ENCODE measurements at regions not wholly inside any gene's neighbourhood (a gene's known extent, or its start where the extent isn't known, plus 50 kb on each side); places are given as distances from the start of the nearest gene placed in this dataset.
"Not testable (repeated sequence)": the region's sequence is repeated elsewhere in the genome, so short reads cannot be mapped to it uniquely, and the experiment has no call there.

DNA sequence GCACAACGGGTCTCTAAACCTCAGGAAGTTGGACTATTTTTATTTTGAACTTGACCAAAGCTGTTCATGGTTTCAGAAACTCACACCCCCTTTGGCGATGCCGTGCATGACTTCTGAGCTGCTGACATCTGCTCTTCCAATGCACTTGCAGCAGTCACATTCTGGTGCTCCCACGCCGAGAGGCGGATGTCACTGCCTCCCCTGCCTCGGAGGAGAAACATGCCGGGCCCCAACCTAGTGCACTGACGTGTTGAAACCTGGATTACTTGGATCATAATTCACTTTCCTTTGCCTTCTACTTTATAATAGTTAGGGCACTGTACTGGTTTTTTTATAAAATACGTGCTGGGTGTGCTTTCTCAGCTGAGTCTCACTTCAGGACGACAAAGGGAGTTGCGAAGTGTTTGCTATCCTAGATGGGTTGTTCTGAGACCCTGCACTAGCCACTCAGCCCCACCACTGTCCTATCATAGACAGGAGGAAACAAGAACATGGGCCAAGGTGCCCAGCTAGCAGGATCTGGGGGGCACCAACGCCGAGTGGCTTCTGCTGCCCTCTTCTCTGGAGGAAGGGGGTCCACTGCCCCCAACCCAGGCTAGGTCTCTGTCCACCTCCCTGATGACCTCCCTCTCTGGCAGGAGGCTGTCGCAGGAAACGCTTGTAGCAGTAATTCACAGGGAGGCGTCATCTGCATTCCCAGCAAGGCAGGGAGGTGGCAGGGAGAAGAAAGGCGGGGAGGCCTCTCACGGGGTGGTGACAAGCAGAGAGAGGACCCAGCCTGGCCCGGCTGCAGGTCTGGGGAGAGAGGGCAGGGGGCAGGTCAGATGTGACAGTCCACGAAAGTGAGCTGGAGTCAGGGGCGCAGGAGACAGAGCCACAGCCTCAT is 158.8 kb upstream of the IQSEC1 start:
- H3K36me3 ChIP-seq = no peaks in the 10 kb centered on the region
- intact Hi-C loops (cut with DNase I) = loop anchor here in 1 of 10 donors (2.0 kb wide), 1 partner anchor 33 kb away; no protein-coding TSS in a partner anchor
- H3K9me3 ChIP-seq = no peaks in the 10 kb centered on the region
- 50 to 58% (median 55%) methylated on average over 22 of the region's 22 CpGs for WGBS, 4 donors
- H3K27ac ChIP-seq = no peak overlapping the region
- TF ChIP-seq, protein P1, sequence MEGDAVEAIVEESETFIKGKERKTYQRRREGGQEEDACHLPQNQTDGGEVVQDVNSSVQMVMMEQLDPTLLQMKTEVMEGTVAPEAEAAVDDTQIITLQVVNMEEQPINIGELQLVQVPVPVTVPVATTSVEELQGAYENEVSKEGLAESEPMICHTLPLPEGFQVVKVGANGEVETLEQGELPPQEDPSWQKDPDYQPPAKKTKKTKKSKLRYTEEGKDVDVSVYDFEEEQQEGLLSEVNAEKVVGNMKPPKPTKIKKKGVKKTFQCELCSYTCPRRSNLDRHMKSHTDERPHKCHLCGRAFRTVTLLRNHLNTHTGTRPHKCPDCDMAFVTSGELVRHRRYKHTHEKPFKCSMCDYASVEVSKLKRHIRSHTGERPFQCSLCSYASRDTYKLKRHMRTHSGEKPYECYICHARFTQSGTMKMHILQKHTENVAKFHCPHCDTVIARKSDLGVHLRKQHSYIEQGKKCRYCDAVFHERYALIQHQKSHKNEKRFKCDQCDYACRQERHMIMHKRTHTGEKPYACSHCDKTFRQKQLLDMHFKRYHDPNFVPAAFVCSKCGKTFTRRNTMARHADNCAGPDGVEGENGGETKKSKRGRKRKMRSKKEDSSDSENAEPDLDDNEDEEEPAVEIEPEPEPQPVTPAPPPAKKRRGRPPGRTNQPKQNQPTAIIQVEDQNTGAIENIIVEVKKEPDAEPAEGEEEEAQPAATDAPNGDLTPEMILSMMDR (IDR thresholded peaks at IDR 0.05) = no peak
- ATAC-seq (no peak), DNase-seq (peak in 1 of 5 donors; percentile 28)
- peaks cover 0 to 30% (median 8%) of the 10 kb centered on the region in 12 donors for H3K4me1 ChIP-seq
- peaks cover 0 to 8% (median 0%) of the 10 kb centered on the region in 9 donors for H3K27me3 ChIP-seq
- H3K4me3 ChIP-seq = no peak overlapping the region

GRCh38 chr3:13229273-13229949 is 156.2 kb upstream of the IQSEC1 start:
- peak in 1 of 5 donors; percentile 21 for DNase-seq

DNA sequence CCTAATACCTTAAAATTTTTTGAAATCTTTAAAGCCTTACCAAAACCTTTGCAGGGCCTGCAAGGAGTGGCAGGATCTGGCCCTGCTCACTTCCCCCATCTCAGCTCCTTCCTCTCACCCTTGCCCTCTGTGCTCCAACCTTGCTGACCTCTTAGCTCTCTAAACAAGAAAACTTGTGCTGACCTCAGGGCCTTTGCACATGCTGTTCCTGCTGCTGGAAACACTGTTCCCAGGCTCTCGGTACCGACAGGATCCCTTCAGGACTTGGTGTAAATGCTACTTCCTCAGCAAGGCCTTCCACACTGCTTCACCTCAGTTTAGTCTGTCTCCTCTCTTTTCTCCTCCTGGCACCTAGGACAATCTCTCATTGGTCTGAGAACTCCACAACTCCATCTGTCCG is 155.4 kb upstream of the IQSEC1 start:
- ATAC-seq = no peak
- H3K27ac ChIP-seq = peak overlapping the region in 3 of 12 donors; percentile 0 to 54 (median 43)
- H3K4me1 ChIP-seq = peaks cover 0 to 13% (median 4%) of the 10 kb centered on the region in 12 donors
- DNase-seq = no peak
- WGBS, 4 donors = 86 to 93% (median 92%) methylated on average over 3 of the region's 3 CpGs
- TF ChIP-seq POLR2A (IDR thresholded peaks at IDR 0.05) = no peak
- TF ChIP-seq, protein P1 (IDR thresholded peaks at IDR 0.05) = no peak
- H3K36me3 ChIP-seq = no peaks in the 10 kb centered on the region
- peaks cover 0 to 7% (median 0%) of the 10 kb centered on the region in 9 donors for H3K27me3 ChIP-seq
- H3K9me3 ChIP-seq = no peaks in the 10 kb centered on the region
- H3K4me3 ChIP-seq = no peak overlapping the region
- intact Hi-C loops (cut with DNase I) = loop anchor here in 3 of 10 donors (5.0 to 10.0 kb wide), 2 partner anchors 34 to 56 kb away; no protein-coding TSS in a partner anchor

More at GRCh38 chr3:13229273-13229949, 156.2 kb upstream of the IQSEC1 start:
- TF ChIP-seq, protein P1 (IDR thresholded peaks at IDR 0.05) = peak in 3 of 12 donors; percentile 5 to 18 (median 11)
- no peak for TF ChIP-seq POLR2A (IDR thresholded peaks at IDR 0.05)
- WGBS, 4 donors = 74 to 80% (median 76%) methylated on average over 8 of the region's 8 CpGs
- Histone ChIP-seq H3K27me3 (peaks cover 0 to 7% (median 0%) of the 10 kb centered on the region in 9 donors), H3K27ac (no peak overlapping the region), H3K4me1 (peaks cover 0 to 16% (median 4%) of the 10 kb centered on the region in 12 donors), H3K9me3 (no peaks in the 10 kb centered on the region), H3K4me3 (no peak overlapping the region), H3K36me3 (no peaks in the 10 kb centered on the region)
- intact Hi-C loops (cut with DNase I) = loop anchor here in 3 of 10 donors (5.0 to 10.0 kb wide), 2 partner anchors 33 to 55 kb away; no protein-coding TSS in a partner anchor
- no peak for ATAC-seq

DNA sequence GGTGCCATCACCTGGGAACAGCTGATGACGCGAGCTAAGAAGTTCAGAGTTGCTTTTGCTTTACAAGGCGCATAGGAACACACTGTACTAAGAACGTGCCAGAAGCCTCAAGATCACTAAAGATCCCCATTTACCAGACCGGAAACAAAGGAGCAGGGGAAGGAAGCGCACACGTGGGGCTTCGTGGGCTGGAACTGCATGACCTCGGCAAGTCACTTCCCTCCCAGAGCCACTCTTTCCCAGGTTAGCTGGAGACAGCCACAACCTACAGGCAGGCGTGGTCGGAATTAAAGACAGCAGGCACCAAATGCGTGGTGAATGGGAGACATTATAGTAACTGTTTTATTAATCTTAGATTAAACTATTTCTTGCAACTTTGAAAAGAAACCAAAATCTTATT is 154.9 kb upstream of the IQSEC1 start:
- not testable (repeated sequence) for H3K36me3 ChIP-seq, H3K9me3 ChIP-seq, H3K4me3 ChIP-seq, H3K27me3 ChIP-seq
- 59 to 71% (median 65%) methylated on average over 12 of the region's 12 CpGs for WGBS, 4 donors
- peak; percentile 28 to 68 (median 56) for ATAC-seq
- intact Hi-C loops (cut with DNase I) = loop anchor here in 3 of 10 donors (5.0 to 10.0 kb wide), 2 partner anchors 34 to 57 kb away; no protein-coding TSS in a partner anchor
- peak in 1 of 5 donors; percentile 26 for DNase-seq
- peaks cover 0 to 13% (median 6%) of the 10 kb centered on the region in 12 donors for H3K4me1 ChIP-seq
- peak overlapping the region in 5 of 12 donors; percentile 38 to 67 (median 58) for H3K27ac ChIP-seq
